ENCODE measurements at regions not wholly inside any gene's neighbourhood (a gene's known extent, or its start where the extent isn't known, plus 50 kb on each side); places are given as distances from the start of the nearest gene placed in this dataset.

DNA sequence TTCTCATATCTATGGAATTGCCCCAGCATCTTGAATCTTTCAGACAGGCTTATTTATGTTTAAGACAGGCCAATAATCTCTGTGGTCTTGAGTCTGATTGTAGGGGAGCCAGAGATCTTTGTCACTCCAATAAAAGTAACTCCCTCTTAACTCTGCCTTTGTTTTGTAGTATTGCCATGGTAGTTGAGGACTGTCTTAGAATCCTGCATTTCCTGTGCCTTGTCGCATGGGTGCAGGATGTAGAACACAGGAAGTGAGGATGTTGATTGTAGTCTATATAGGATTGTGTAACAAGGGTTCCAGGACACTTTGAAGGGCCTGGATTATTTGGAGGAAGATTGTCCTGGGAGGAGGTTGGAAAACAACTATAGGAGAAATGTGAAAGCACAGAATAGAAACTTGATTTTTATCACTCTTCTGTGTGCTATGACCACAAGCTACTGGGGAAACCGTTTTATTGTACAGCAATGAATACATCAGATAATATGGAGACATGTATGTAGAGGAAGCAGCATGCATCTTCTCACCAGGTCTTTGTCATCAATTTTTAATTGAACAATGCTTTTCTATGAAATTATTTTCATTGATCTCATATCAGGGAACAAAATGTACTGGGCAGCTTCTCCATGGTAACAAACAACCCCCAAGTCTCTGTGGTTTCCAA lies 411.7 kb downstream of the FGF9 start:
- TF ChIP-seq CTCF (conservative IDR thresholded peaks at IDR 0.05; ENCODE audit: low read depth, low read length) = no peak
- no peak for DNase-seq (ENCODE audit: low read depth)

GRCh38 chr13:22085001-22085400 lies 414.1 kb downstream of the FGF9 start:
- no peak for TF ChIP-seq CTCF (conservative IDR thresholded peaks at IDR 0.05; ENCODE audit: low read depth, low read length)
- H3K4me3 ChIP-seq (ENCODE audit: low read length) = no peak overlapping the region
- no peak for DNase-seq (ENCODE audit: low read depth)

More for the DNA sequence above, 411.7 kb downstream of the FGF9 start:
- no peak overlapping the region for H3K4me3 ChIP-seq (ENCODE audit: low read length)

DNA sequence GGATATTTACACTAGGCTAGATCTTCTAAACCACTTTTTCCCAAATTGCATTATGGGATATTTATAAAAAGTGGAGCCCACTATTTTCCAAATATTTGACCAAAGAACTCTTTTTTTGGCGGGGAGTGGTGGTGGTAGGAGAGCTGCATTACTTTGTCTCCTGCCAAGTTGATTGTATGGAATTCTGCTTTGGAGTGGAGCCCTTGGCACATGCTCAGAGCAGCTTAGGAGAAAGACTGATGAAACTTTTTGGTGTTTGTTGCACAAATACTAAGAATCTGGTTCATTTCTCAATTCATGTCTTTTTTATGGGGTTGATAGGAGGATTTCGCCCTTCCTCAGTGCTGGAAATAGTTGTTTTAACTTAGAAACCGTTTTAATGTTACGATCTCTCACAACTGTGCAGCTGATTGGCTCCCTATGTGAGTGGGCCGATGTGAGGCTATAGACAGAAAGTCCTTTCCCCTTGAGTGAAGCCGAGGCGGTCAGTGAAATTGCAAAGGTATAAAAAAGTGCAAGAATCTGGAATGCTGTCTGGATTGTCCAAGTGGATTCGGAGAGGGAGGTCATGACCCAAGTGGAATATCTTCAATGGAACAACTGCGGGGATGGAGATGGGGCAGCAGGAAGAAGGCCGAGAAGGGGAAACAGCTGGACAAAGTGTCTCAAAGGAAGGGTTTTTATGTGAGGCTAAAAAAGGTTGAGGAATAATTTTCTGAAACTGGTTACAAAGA lies 415.9 kb downstream of the FGF9 start:
- TF ChIP-seq CTCF (conservative IDR thresholded peaks at IDR 0.05; ENCODE audit: low read depth, low read length) = no peak
- no peak overlapping the region for H3K4me3 ChIP-seq (ENCODE audit: low read length)
- DNase-seq (ENCODE audit: low read depth) = no peak

- no peak overlapping the region for H3K4me3 ChIP-seq (ENCODE audit: low read length)
- TF ChIP-seq CTCF (conservative IDR thresholded peaks at IDR 0.05; ENCODE audit: low read depth, low read length) = no peak
- no peak for DNase-seq (ENCODE audit: low read depth)
Observed at GRCh38 chr13:22090106-22090505, 419.2 kb downstream of the FGF9 start.

GRCh38 chr13:22091222-22091970 lies 420.5 kb downstream of the FGF9 start:
- no peak for TF ChIP-seq CTCF (conservative IDR thresholded peaks at IDR 0.05; ENCODE audit: low read depth, low read length)
- no peak overlapping the region for H3K4me3 ChIP-seq (ENCODE audit: low read length)
- DNase-seq (ENCODE audit: low read depth) = no peak

GRCh38 chr13:22091971-22092300 lies 421.1 kb downstream of the FGF9 start:
- no peak overlapping the region for H3K4me3 ChIP-seq (ENCODE audit: low read length)
- DNase-seq (ENCODE audit: low read depth) = no peak
- TF ChIP-seq CTCF (conservative IDR thresholded peaks at IDR 0.05; ENCODE audit: low read depth, low read length) = no peak

All from retinal pigment epithelial cell (primary cell).